Epithelial cell of proximal tubule (primary cell): ENCODE measurements at regions not wholly inside any gene's neighbourhood (a gene's known extent, or its start where the extent isn't known, plus 50 kb on each side); places are given as distances from the start of the nearest gene placed in this dataset.

Experiments
- DNase-seq: peaks from one replicate; pipeline ENCODE4 v3.0.0-alpha.2; 2011; ENCODE audit warnings: low read depth
- H3K4me3 ChIP-seq: 2 replicates; pipeline ENCODE4 v1.5.1; 2011; ENCODE audit warnings: low read depth, mild to moderate bottlenecking, low read length
- TF ChIP-seq, protein P1 (sequence below): conservative IDR thresholded peaks from 2 replicates; pipeline ENCODE4 v1.5.1; 2012; ENCODE audit warnings: low read depth, mild to moderate bottlenecking, low read length

- H3K4me3 ChIP-seq = no peak overlapping the region
- DNase-seq = no peak
- TF ChIP-seq, protein P1, sequence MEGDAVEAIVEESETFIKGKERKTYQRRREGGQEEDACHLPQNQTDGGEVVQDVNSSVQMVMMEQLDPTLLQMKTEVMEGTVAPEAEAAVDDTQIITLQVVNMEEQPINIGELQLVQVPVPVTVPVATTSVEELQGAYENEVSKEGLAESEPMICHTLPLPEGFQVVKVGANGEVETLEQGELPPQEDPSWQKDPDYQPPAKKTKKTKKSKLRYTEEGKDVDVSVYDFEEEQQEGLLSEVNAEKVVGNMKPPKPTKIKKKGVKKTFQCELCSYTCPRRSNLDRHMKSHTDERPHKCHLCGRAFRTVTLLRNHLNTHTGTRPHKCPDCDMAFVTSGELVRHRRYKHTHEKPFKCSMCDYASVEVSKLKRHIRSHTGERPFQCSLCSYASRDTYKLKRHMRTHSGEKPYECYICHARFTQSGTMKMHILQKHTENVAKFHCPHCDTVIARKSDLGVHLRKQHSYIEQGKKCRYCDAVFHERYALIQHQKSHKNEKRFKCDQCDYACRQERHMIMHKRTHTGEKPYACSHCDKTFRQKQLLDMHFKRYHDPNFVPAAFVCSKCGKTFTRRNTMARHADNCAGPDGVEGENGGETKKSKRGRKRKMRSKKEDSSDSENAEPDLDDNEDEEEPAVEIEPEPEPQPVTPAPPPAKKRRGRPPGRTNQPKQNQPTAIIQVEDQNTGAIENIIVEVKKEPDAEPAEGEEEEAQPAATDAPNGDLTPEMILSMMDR = no peak
These were observed 638.4 kb upstream of the POU3F3 start for GRCh38 chr2:104215269-104216161.

DNA sequence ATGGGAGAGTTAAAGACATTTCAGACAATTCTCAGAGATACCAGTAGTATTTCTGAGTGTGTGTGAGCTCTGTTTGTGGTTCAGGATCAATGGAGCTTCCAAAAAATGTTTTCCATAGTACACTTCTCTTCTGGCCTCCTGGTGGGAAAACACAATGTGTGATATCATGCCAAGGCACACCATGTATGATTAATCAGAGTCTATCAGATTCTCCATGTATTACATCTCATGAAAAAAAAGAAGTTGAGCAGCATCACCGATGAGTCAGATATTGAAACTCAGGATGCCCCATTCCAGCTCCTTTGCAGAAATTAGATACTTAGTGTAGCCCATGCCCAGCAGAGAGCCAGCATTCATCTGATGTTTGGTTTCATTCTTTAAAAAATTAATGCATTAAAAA is 620.3 kb upstream of the POU3F3 start:
- TF ChIP-seq, protein P1 = no peak

DNA sequence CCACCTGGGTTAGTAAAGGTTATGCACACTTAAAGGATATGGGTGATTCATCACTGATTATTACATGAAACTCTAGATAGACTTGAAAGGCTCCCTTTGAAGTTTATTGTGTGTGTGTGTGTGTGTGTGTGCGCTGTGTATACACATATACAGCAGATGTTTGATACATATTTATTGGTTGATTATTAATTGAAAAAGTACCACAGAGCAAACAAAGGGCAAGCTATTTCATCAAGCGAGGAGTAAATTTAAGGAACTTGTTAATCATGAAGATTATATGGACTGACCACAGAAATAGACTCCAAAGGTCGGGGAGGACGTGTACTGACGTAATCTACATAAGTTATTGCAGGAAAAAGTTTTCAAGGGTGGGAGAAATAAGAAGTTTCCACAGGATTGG is 617.4 kb upstream of the POU3F3 start:
- no peak overlapping the region for H3K4me3 ChIP-seq
- TF ChIP-seq, protein P1 = no peak
- no peak for DNase-seq

More for the DNA sequence above, 620.3 kb upstream of the POU3F3 start:
- DNase-seq = no peak
- no peak overlapping the region for H3K4me3 ChIP-seq

DNA sequence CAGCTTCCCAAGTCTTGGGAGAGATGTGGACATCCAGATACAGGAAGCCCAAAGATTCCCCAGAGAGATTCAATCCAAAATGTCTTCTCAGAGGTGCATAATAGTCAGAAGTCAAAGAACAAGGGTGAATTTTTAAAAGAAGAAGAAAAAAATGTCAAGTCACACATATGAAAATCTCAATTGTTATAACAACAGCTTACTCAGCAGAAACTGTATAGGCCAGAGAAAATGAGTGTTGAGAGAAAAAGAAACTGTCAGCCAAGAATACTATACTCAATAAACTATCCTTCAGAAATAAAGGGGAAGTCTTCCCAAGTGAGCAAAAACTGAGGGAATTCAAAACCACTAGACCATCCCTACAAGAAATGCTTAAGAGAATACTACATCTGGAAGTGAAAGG is 612.9 kb upstream of the POU3F3 start:
- TF ChIP-seq, protein P1 = no peak
- no peak for DNase-seq
- no peak overlapping the region for H3K4me3 ChIP-seq

DNA sequence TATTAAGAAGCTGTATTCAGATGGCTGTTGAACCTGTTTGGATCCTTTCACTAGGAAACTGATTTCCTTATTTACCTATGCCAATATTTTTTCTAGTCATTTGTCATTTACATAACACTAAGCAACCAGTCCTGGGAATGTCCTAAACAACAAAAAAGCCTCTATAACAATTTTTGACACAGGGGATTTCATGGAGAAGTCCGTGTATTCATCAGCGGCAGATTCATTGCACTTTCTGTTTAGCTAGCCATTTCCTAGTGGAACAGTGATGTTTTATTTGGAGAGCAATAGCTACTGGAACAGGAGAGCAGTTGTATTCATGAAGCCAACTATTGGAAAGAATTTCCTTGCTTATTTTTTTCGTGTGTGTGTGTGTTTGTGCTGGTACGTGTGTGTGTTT is 604.3 kb upstream of the POU3F3 start:
- TF ChIP-seq, protein P1 = no peak
- H3K4me3 ChIP-seq = no peak overlapping the region
- DNase-seq = no peak

GRCh38 chr2:104250635-104251034 is 603.3 kb upstream of the POU3F3 start:
- no peak overlapping the region for H3K4me3 ChIP-seq
- TF ChIP-seq, protein P1 = no peak
- DNase-seq = no peak

DNA sequence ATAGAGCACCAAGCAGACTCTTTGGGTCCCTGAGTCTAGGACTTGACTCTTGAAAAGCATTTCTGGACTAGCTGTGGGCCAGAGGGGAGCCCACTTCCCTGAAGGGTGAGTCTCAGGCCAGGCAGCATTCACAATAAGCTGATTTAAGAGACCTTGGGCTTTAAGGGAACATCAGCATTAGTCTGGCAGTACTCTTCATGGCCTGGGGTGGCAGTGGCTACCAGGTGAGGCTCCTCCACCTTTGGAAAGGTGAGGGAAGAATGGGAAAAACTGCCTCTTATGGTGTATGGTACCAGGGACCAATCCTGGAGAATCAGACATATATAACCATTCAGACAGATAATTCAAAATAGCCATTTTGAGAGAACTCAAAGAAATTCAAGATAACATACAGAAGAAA is 599.9 kb upstream of the POU3F3 start:
- H3K4me3 ChIP-seq = no peak overlapping the region
- DNase-seq = no peak
- TF ChIP-seq, protein P1 = no peak
